HepG2 (cell line): ENCODE measurements at regions not wholly inside any gene's neighbourhood (a gene's known extent, or its start where the extent isn't known, plus 50 kb on each side); places are given as distances from the start of the nearest gene placed in this dataset.

Experiments used
- CTCF ChIP-seq: sonication (generic); formaldehyde crosslinking; IDR thresholded peaks from 2 replicates; pipeline ENCODE4 v1.5.0; 2020; ENCODE audit warnings: mild to moderate bottlenecking, missing genetic modification reagents, moderate library complexity
- FOXK1 ChIP-seq: sonication (generic); formaldehyde crosslinking; IDR thresholded peaks from 2 replicates; pipeline ENCODE4 v1.4.0; 2020; ENCODE audit warnings: low read depth, missing genetic modification reagents, borderline replicate concordance
- LRRFIP1 ChIP-seq: sonication (generic); formaldehyde crosslinking; conservative IDR thresholded peaks from 2 replicates; pipeline ENCODE4 v1.4.0; 2020; ENCODE audit warnings: missing genetic modification reagents
- NCOA5 ChIP-seq: sonication (generic); formaldehyde crosslinking; IDR thresholded peaks from 2 replicates; pipeline ENCODE4 v1.4.0; 2020; ENCODE audit warnings: missing genetic modification reagents
- PBX2 ChIP-seq: IDR thresholded peaks from 2 replicates; pipeline ENCODE4 v1.6.1; 2016; ENCODE audit warnings: control low read depth
- POLR2A ChIP-seq, 2 experiments: IDR thresholded peaks; 2 replicates each; pipeline ENCODE4 v1.6.1; 2011; ENCODE audit warnings: low read depth in 2 of 2, low read length in 2 of 2, mild to moderate bottlenecking in 1 of 2, moderate library complexity in 1 of 2; ENCODE audit not compliant: insufficient read depth in 1 of 2
- POLR2AphosphoS2 ChIP-seq: IDR thresholded peaks from 2 replicates; pipeline ENCODE4 v1.6.1; 2011; ENCODE audit warnings: low read depth, low read length, improper control_type of control experiment
- ZNF207 ChIP-seq: fragments of 450-650 bp; IDR thresholded peaks from 2 replicates; pipeline ENCODE4 v1.6.1; 2016; ENCODE audit warnings: antibody characterized with exemption, borderline replicate concordance
- ZNF687 ChIP-seq: sonication (generic); formaldehyde crosslinking; IDR thresholded peaks from 2 replicates; pipeline ENCODE4 v1.5.1; 2020; ENCODE audit warnings: mild to moderate bottlenecking, missing genetic modification reagents, moderate library complexity
- ZSCAN20 ChIP-seq: sonication (generic); formaldehyde crosslinking; IDR thresholded peaks from 2 replicates; pipeline ENCODE4 v1.4.0; 2020; ENCODE audit warnings: missing genetic modification reagents, mild to moderate bottlenecking, borderline replicate concordance

- no peak for TF ChIP-seq NCOA5
- no peak for TF ChIP-seq PBX2 (CRISPR knock-in tag)
- no peak for TF ChIP-seq LRRFIP1 (CRISPR knock-in tag)
- TF ChIP-seq ZNF687 (CRISPR knock-in tag): no peak
- no peak for TF ChIP-seq FOXK1 (CRISPR knock-in tag)
- TF ChIP-seq POLR2AphosphoS2: no peak
- TF ChIP-seq CTCF (CRISPR knock-in tag): no peak
- TF ChIP-seq POLR2A (IDR thresholded peaks at IDR 0.05; ENCODE audit: insufficient read depth in 1 of 2, low read depth in 2 of 2, low read length in 2 of 2): no peak
- TF ChIP-seq ZSCAN20 (CRISPR knock-in tag): no peak
- no peak for TF ChIP-seq ZNF207
Observed at GRCh38 chr10:44811072-44811471, 100.1 kb upstream of the TMEM72 start.
